ENCODE measurements at regions not wholly inside any gene's neighbourhood (a gene's known extent, or its start where the extent isn't known, plus 50 kb on each side); places are given as distances from the start of the nearest gene placed in this dataset.

DNA sequence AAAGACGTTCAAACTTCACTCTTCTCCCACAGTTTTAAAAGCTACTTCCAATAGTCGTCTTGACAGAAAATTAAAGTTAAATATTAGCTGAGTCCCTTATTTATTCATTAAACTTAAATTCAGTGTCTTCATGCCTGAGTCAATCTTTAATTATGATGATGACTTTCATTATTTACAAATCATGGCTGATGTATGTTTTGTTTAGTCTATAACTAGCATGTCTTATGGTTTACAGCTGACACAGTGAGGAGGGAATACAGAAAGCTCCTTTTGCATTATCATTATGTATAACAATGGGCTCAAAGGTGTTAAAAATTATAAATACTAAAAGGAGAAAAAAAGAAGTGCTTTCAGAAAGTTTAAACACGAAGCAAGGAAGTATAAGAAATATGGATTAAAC is 1333.1 kb downstream of the CDH8 start:
- H3K9me3 ChIP-seq = no peaks in the 10 kb centered on the region
- intact Hi-C loops (cut with DNase I; ENCODE audit: low total_unique reads) = no loop called here
- H3K36me3 ChIP-seq = no peaks in the 10 kb centered on the region
- H3K27me3 ChIP-seq = no peaks in the 10 kb centered on the region
- no peak for DNase-seq
- TF ChIP-seq POLR2A (IDR thresholded peaks at IDR 0.05) = no peak
- TF ChIP-seq POLR2AphosphoS5 (IDR thresholded peaks at IDR 0.05) = no peak
- TF ChIP-seq, protein P1, sequence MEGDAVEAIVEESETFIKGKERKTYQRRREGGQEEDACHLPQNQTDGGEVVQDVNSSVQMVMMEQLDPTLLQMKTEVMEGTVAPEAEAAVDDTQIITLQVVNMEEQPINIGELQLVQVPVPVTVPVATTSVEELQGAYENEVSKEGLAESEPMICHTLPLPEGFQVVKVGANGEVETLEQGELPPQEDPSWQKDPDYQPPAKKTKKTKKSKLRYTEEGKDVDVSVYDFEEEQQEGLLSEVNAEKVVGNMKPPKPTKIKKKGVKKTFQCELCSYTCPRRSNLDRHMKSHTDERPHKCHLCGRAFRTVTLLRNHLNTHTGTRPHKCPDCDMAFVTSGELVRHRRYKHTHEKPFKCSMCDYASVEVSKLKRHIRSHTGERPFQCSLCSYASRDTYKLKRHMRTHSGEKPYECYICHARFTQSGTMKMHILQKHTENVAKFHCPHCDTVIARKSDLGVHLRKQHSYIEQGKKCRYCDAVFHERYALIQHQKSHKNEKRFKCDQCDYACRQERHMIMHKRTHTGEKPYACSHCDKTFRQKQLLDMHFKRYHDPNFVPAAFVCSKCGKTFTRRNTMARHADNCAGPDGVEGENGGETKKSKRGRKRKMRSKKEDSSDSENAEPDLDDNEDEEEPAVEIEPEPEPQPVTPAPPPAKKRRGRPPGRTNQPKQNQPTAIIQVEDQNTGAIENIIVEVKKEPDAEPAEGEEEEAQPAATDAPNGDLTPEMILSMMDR (IDR thresholded peaks at IDR 0.05) = no peak
- no peak for TF ChIP-seq EP300 (IDR thresholded peaks at IDR 0.05)
- no peak overlapping the region for H3K27ac ChIP-seq
- H3K4me1 ChIP-seq = no peaks in the 10 kb centered on the region
- WGBS, 5 donors = 39 to 48% (median 43%) methylated on average over 3 of the region's 3 CpGs
- H3K4me3 ChIP-seq = no peak overlapping the region

DNA sequence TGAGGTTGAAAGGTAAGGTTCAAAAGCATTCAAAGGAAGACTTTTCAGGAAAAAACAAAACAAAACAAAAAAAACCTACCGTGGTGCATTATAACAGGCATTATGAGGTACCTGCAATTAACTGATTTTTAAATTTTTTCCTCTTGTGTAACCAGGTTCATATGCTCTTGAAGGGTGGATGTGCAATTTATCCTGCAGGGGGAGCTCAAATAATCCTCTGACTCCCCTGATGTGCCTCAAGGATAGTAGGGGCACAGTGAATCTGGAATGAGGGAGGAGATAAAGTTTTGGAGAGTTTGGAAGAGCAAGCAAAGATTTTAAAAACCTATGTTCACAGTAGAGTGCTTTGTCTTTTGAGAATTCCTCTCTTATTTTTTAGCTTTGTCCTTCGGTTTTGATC is 1349.4 kb downstream of the CDH8 start:
- peaks cover 0 to 11% (median 5%) of the 10 kb centered on the region in 4 donors for H3K9me3 ChIP-seq
- no peak for DNase-seq
- 72 to 76% (median 75%) methylated on average over 2 of the region's 2 CpGs for WGBS, 5 donors
- H3K36me3 ChIP-seq = no peaks in the 10 kb centered on the region
- TF ChIP-seq POLR2AphosphoS5 (IDR thresholded peaks at IDR 0.05) = no peak
- TF ChIP-seq EP300 (IDR thresholded peaks at IDR 0.05) = no peak
- TF ChIP-seq POLR2A (IDR thresholded peaks at IDR 0.05) = no peak
- TF ChIP-seq, protein P1 (IDR thresholded peaks at IDR 0.05) = no peak
- no peaks in the 10 kb centered on the region for H3K4me1 ChIP-seq
- no peak overlapping the region for H3K4me3 ChIP-seq
- H3K27ac ChIP-seq = no peak overlapping the region
- no peaks in the 10 kb centered on the region for H3K27me3 ChIP-seq
- intact Hi-C loops (cut with DNase I; ENCODE audit: low total_unique reads) = no loop called here

DNA sequence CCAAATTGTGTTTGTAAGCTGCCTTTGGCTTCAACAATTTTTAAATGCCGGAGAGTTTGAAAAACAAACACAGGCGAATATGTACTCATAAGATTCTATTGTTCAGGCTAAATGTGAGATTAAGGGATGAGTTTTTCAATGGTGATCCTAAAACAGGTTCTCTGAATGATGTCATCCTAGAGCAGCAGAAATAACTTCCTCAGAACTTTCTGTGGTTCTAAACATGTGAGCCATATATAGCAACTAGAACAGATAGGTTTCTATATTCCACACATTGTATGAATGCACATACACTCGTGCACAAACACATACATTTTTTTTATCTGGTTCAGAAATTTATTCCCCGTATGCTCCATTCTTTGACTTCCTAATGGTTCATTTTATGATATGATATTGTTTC is 1352.2 kb downstream of the CDH8 start:
- Histone ChIP-seq H3K4me1 (no peaks in the 10 kb centered on the region), H3K9me3 (peaks cover 0 to 5% (median 2%) of the 10 kb centered on the region in 4 donors), H3K4me3 (no peak overlapping the region), H3K36me3 (no peaks in the 10 kb centered on the region), H3K27ac (no peak overlapping the region), H3K27me3 (no peaks in the 10 kb centered on the region)
- DNase-seq = no peak
- WGBS, 5 donors = 31 to 35% (median 32%) methylated on average over 4 of the region's 4 CpGs
- intact Hi-C loops (cut with DNase I; ENCODE audit: low total_unique reads) = no loop called here
- TF ChIP-seq, protein P1 (IDR thresholded peaks at IDR 0.05) = no peak
- TF ChIP-seq POLR2AphosphoS5 (IDR thresholded peaks at IDR 0.05) (no peak), EP300 (IDR thresholded peaks at IDR 0.05) (no peak), POLR2A (IDR thresholded peaks at IDR 0.05) (no peak)

DNA sequence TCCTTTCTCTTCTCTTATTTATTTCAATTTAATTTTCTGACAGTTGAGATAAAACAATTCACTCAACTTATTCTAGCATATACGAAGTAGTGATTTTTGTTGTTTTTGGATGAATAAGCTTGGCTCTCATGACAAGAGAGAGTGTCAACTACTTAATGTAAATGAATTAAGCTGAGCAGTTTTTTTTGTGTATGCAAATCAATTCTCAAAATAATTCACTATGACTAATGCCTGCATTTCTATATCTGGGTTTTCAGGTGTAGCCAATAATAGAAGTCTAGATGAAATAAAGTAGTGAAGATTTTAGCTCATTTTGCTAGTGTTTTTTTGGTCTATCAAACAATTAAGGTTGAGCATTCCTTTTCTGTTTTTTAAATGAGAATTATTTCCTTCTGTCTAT is 1354.0 kb downstream of the CDH8 start:
- no peak for TF ChIP-seq POLR2A (IDR thresholded peaks at IDR 0.05)
- TF ChIP-seq POLR2AphosphoS5 (IDR thresholded peaks at IDR 0.05) = no peak
- no peak for TF ChIP-seq EP300 (IDR thresholded peaks at IDR 0.05)
- TF ChIP-seq, protein P1 (IDR thresholded peaks at IDR 0.05) = no peak
- no peak overlapping the region for H3K4me3 ChIP-seq
- intact Hi-C loops (cut with DNase I; ENCODE audit: low total_unique reads) = no loop called here
- H3K36me3 ChIP-seq = no peaks in the 10 kb centered on the region
- WGBS, 5 donors = 45 to 58% (median 51%) methylated on average over 1 of the region's 1 CpG
- H3K9me3 ChIP-seq = peaks cover 0 to 4% (median 0%) of the 10 kb centered on the region in 4 donors
- DNase-seq = no peak
- no peak overlapping the region for H3K27ac ChIP-seq
- no peaks in the 10 kb centered on the region for H3K4me1 ChIP-seq
- H3K27me3 ChIP-seq = no peaks in the 10 kb centered on the region

Measured in stomach (tissue), 8 donors.